Epidermal melanocyte (primary cell): ENCODE measurements at regions not wholly inside any gene's neighbourhood (a gene's known extent, or its start where the extent isn't known, plus 50 kb on each side); places are given as distances from the start of the nearest gene placed in this dataset.
"Not testable (repeated sequence)": the region's sequence is repeated elsewhere in the genome, so short reads cannot be mapped to it uniquely, and the experiment has no call there.

ENCODE experiments used
- DNase-seq: peaks from one replicate; pipeline ENCODE4 v3.0.0; 2011; ENCODE audit warnings: low spot score; ENCODE audit not compliant: insufficient read length

GRCh38 chr12:68422956-68423574, 90.9 kb upstream of the MDM1 start:
- DNase-seq, result no peak

- DNase-seq, result no peak
Measured at GRCh38 chr12:68425998-68426397, 93.8 kb upstream of the MDM1 start.

- no peak for DNase-seq
Measured at GRCh38 chr12:68428211-68428610, 96.0 kb upstream of the MDM1 start.

GRCh38 chr12:68428724-68429501, 96.8 kb upstream of the MDM1 start:
- DNase-seq, result no peak

- DNase-seq, result no peak
Measured at GRCh38 chr12:68429696-68430095, 97.5 kb upstream of the MDM1 start.

GRCh38 chr12:68431786-68432185, 99.6 kb upstream of the MDM1 start:
- DNase-seq, result no peak

GRCh38 chr12:68432622-68433021, 100.5 kb upstream of the MDM1 start:
- DNase-seq, result no peak

- DNase-seq, result no peak
Measured at GRCh38 chr12:68434391-68435298, 102.5 kb upstream of the MDM1 start.

- DNase-seq, result no peak
Measured at GRCh38 chr12:68435299-68435637, 103.1 kb upstream of the MDM1 start.

GRCh38 chr12:68435816-68436215, 103.7 kb upstream of the MDM1 start:
- DNase-seq, result no peak

- no peak for DNase-seq
Measured at GRCh38 chr12:68438601-68439000, 106.4 kb upstream of the MDM1 start.

- no peak for DNase-seq
Measured at GRCh38 chr12:68439368-68440045, 107.3 kb upstream of the MDM1 start.

- DNase-seq, result no peak
Measured at GRCh38 chr12:68440068-68440581, 108.0 kb upstream of the MDM1 start.

- no peak for DNase-seq
Measured at GRCh38 chr12:68441167-68441566, 109.0 kb upstream of the MDM1 start.

- not testable (repeated sequence) for DNase-seq
Measured at GRCh38 chr12:68442353-68442972, 110.3 kb upstream of the MDM1 start.

GRCh38 chr12:68443695-68444094, 111.5 kb upstream of the MDM1 start:
- DNase-seq, result not testable (repeated sequence)

GRCh38 chr12:68445824-68446223, 113.7 kb upstream of the MDM1 start:
- no peak for DNase-seq

- DNase-seq, result no peak
Measured at GRCh38 chr12:68446384-68446783, 114.2 kb upstream of the MDM1 start.

GRCh38 chr12:68446901-68447796, 115.0 kb upstream of the MDM1 start:
- DNase-seq, result no peak

- no peak for DNase-seq
Measured at GRCh38 chr12:68447797-68448260, 115.7 kb upstream of the MDM1 start.
